ENCODE measurements at regions not wholly inside any gene's neighbourhood (a gene's known extent, or its start where the extent isn't known, plus 50 kb on each side); places are given as distances from the start of the nearest gene placed in this dataset.
"Not testable (repeated sequence)": the region's sequence is repeated elsewhere in the genome, so short reads cannot be mapped to it uniquely, and the experiment has no call there.

- POLR2A ChIA-PET (ENCODE audit: partially characterized antibody); H3K36me3 Mint-ChIP-seq; H3K36me3 ChIP-seq (ENCODE audit: insufficient read depth, low read length); H3K9me3 Mint-ChIP-seq; DNase-seq; H3K27ac Mint-ChIP-seq; H3K4me3 ChIP-seq (ENCODE audit: low read length in 2 of 2); H3K9me3 ChIP-seq (ENCODE audit: control insufficient read depth in 1 of 2, low read length in 2 of 2); H3K27me3 Mint-ChIP-seq; H3K4me1 Mint-ChIP-seq; H3K27ac ChIP-seq (ENCODE audit: low read depth, low read length); CTCF ChIA-PET (ENCODE audit: partially characterized antibody); H3K4me3 Mint-ChIP-seq; intact Hi-C loops (cut with micrococcal nuclease); H3K4me1 ChIP-seq (ENCODE audit: insufficient read depth, low read length); H3K27me3 ChIP-seq (ENCODE audit: insufficient read depth, low read length): not testable (repeated sequence)
Measured at GRCh38 chr7:79995741-79996140, 138.9 kb upstream of the GNAI1 start.

GRCh38 chr7:79988653-79989052 is 146.0 kb upstream of the GNAI1 start:
- H3K4me1 Mint-ChIP-seq, result no peaks in the 10 kb centered on the region
- H3K27me3 Mint-ChIP-seq, result no peaks in the 10 kb centered on the region

GRCh38 chr7:79984210-79984609 is 150.4 kb upstream of the GNAI1 start:
- peaks cover 0 to 7% (median 0%) of the 10 kb centered on the region in 8 donors for H3K9me3 Mint-ChIP-seq
- no peak overlapping the region for H3K4me3 ChIP-seq (ENCODE audit: low read length in 2 of 2)
- H3K36me3 ChIP-seq (ENCODE audit: insufficient read depth, low read length), result no peaks in the 10 kb centered on the region
- ChIA-PET POLR2A (ENCODE audit: partially characterized antibody) (no interaction called here), CTCF (ENCODE audit: partially characterized antibody) (no interaction called here)
- H3K9me3 ChIP-seq (ENCODE audit: control insufficient read depth in 1 of 2, low read length in 2 of 2), result no peaks in the 10 kb centered on the region
- no peaks in the 10 kb centered on the region for H3K27me3 Mint-ChIP-seq
- H3K4me3 Mint-ChIP-seq, result no peak overlapping the region
- no peak overlapping the region for H3K27ac ChIP-seq (ENCODE audit: low read depth, low read length)
- no peaks in the 10 kb centered on the region for H3K36me3 Mint-ChIP-seq
- DNase-seq, result no peak
- no peak overlapping the region for H3K27ac Mint-ChIP-seq
- no peaks in the 10 kb centered on the region for H3K27me3 ChIP-seq (ENCODE audit: insufficient read depth, low read length)
- H3K4me1 ChIP-seq (ENCODE audit: insufficient read depth, low read length), result no peaks in the 10 kb centered on the region
- intact Hi-C loops (cut with micrococcal nuclease), result no loop called here
- H3K4me1 Mint-ChIP-seq, result no peaks in the 10 kb centered on the region

More at GRCh38 chr7:79988653-79989052, 146.0 kb upstream of the GNAI1 start:
- H3K4me3 ChIP-seq (ENCODE audit: low read length in 2 of 2), result no peak overlapping the region
- Mint-ChIP-seq H3K4me3 (no peak overlapping the region), H3K27ac (no peak overlapping the region), H3K36me3 (no peaks in the 10 kb centered on the region), H3K9me3 (peaks cover 0 to 3% (median 0%) of the 10 kb centered on the region in 8 donors)
- no peaks in the 10 kb centered on the region for H3K27me3 ChIP-seq (ENCODE audit: insufficient read depth, low read length)
- intact Hi-C loops (cut with micrococcal nuclease), result no loop called here
- H3K9me3 ChIP-seq (ENCODE audit: control insufficient read depth in 1 of 2, low read length in 2 of 2), result no peaks in the 10 kb centered on the region
- POLR2A ChIA-PET (ENCODE audit: partially characterized antibody), result no interaction called here
- no peaks in the 10 kb centered on the region for H3K36me3 ChIP-seq (ENCODE audit: insufficient read depth, low read length)
- CTCF ChIA-PET (ENCODE audit: partially characterized antibody), result no interaction called here
- DNase-seq, result no peak
- H3K4me1 ChIP-seq (ENCODE audit: insufficient read depth, low read length), result no peaks in the 10 kb centered on the region
- H3K27ac ChIP-seq (ENCODE audit: low read depth, low read length), result no peak overlapping the region

- Mint-ChIP-seq H3K9me3 (peaks cover 0 to 7% (median 2%) of the 10 kb centered on the region in 8 donors), H3K4me3 (no peak overlapping the region), H3K36me3 (no peaks in the 10 kb centered on the region), H3K27me3 (no peaks in the 10 kb centered on the region), H3K4me1 (no peaks in the 10 kb centered on the region), H3K27ac (no peak overlapping the region)
- Histone ChIP-seq H3K27me3 (ENCODE audit: insufficient read depth, low read length) (no peaks in the 10 kb centered on the region), H3K9me3 (ENCODE audit: control insufficient read depth in 1 of 2, low read length in 2 of 2) (no peaks in the 10 kb centered on the region), H3K27ac (ENCODE audit: low read depth, low read length) (no peak overlapping the region), H3K4me3 (ENCODE audit: low read length in 2 of 2) (no peak overlapping the region), H3K36me3 (ENCODE audit: insufficient read depth, low read length) (no peaks in the 10 kb centered on the region), H3K4me1 (ENCODE audit: insufficient read depth, low read length) (no peaks in the 10 kb centered on the region)
- ChIA-PET CTCF (ENCODE audit: partially characterized antibody) (no interaction called here), POLR2A (ENCODE audit: partially characterized antibody) (no interaction called here)
- intact Hi-C loops (cut with micrococcal nuclease), result no loop called here
- DNase-seq, result no peak
Measured at GRCh38 chr7:79982141-79982770, 152.4 kb upstream of the GNAI1 start.

GRCh38 chr7:79980376-79980775 is 154.3 kb upstream of the GNAI1 start:
- Mint-ChIP-seq H3K27ac (no peak overlapping the region), H3K9me3 (peaks cover 0 to 11% (median 6%) of the 10 kb centered on the region in 8 donors), H3K4me1 (no peaks in the 10 kb centered on the region), H3K27me3 (no peaks in the 10 kb centered on the region), H3K36me3 (no peaks in the 10 kb centered on the region), H3K4me3 (no peak overlapping the region)
- no peak for DNase-seq
- H3K36me3 ChIP-seq (ENCODE audit: insufficient read depth, low read length), result no peaks in the 10 kb centered on the region
- H3K4me3 ChIP-seq (ENCODE audit: low read length in 2 of 2), result no peak overlapping the region
- no peaks in the 10 kb centered on the region for H3K27me3 ChIP-seq (ENCODE audit: insufficient read depth, low read length)
- H3K27ac ChIP-seq (ENCODE audit: low read depth, low read length), result no peak overlapping the region
- intact Hi-C loops (cut with micrococcal nuclease), result no loop called here
- H3K9me3 ChIP-seq (ENCODE audit: control insufficient read depth in 1 of 2, low read length in 2 of 2), result no peaks in the 10 kb centered on the region
- no peaks in the 10 kb centered on the region for H3K4me1 ChIP-seq (ENCODE audit: insufficient read depth, low read length)
- CTCF ChIA-PET (ENCODE audit: partially characterized antibody), result no interaction called here
- POLR2A ChIA-PET (ENCODE audit: partially characterized antibody), result no interaction called here

GRCh38 chr7:79979437-79979836 is 155.2 kb upstream of the GNAI1 start:
- no peak for DNase-seq
- no peaks in the 10 kb centered on the region for H3K36me3 ChIP-seq (ENCODE audit: insufficient read depth, low read length)
- Mint-ChIP-seq H3K4me1 (no peaks in the 10 kb centered on the region), H3K4me3 (no peak overlapping the region), H3K9me3 (peaks cover 0 to 11% (median 7%) of the 10 kb centered on the region in 8 donors), H3K36me3 (no peaks in the 10 kb centered on the region), H3K27me3 (no peaks in the 10 kb centered on the region), H3K27ac (no peak overlapping the region)
- ChIA-PET CTCF (ENCODE audit: partially characterized antibody) (no interaction called here), POLR2A (ENCODE audit: partially characterized antibody) (interaction anchor here (0.6 kb wide), 1 partner anchor 11 kb away, joined by 3 read pairs; no protein-coding TSS in a partner anchor)
- H3K4me1 ChIP-seq (ENCODE audit: insufficient read depth, low read length), result no peaks in the 10 kb centered on the region
- no peaks in the 10 kb centered on the region for H3K9me3 ChIP-seq (ENCODE audit: control insufficient read depth in 1 of 2, low read length in 2 of 2)
- intact Hi-C loops (cut with micrococcal nuclease), result no loop called here
- H3K4me3 ChIP-seq (ENCODE audit: low read length in 2 of 2), result no peak overlapping the region
- H3K27me3 ChIP-seq (ENCODE audit: insufficient read depth, low read length), result no peaks in the 10 kb centered on the region
- no peak overlapping the region for H3K27ac ChIP-seq (ENCODE audit: low read depth, low read length)

- H3K27ac Mint-ChIP-seq, result no peak overlapping the region
- no peaks in the 10 kb centered on the region for H3K4me1 Mint-ChIP-seq
- intact Hi-C loops (cut with micrococcal nuclease), result no loop called here
Measured at GRCh38 chr7:79977481-79977880, 157.2 kb upstream of the GNAI1 start.

GRCh38 chr7:79976711-79977020 is 158.0 kb upstream of the GNAI1 start:
- POLR2A ChIA-PET (ENCODE audit: partially characterized antibody); H3K36me3 Mint-ChIP-seq; H3K27me3 ChIP-seq (ENCODE audit: insufficient read depth, low read length); intact Hi-C loops (cut with micrococcal nuclease); DNase-seq; H3K27ac ChIP-seq (ENCODE audit: low read depth, low read length); H3K27ac Mint-ChIP-seq; CTCF ChIA-PET (ENCODE audit: partially characterized antibody); H3K4me1 ChIP-seq (ENCODE audit: insufficient read depth, low read length); H3K9me3 ChIP-seq (ENCODE audit: control insufficient read depth in 1 of 2, low read length in 2 of 2); H3K4me3 ChIP-seq (ENCODE audit: low read length in 2 of 2); H3K27me3 Mint-ChIP-seq; H3K4me1 Mint-ChIP-seq; H3K36me3 ChIP-seq (ENCODE audit: insufficient read depth, low read length): not testable (repeated sequence)
- peaks cover 0 to 12% (median 7%) of the 10 kb centered on the region in 8 donors for H3K9me3 Mint-ChIP-seq
- H3K4me3 Mint-ChIP-seq, result peak overlapping the region in 2 of 8 donors; percentile 7 to 22

More at GRCh38 chr7:79977481-79977880, 157.2 kb upstream of the GNAI1 start:
- Histone ChIP-seq H3K36me3 (ENCODE audit: insufficient read depth, low read length) (no peaks in the 10 kb centered on the region), H3K27ac (ENCODE audit: low read depth, low read length) (no peak overlapping the region), H3K9me3 (ENCODE audit: control insufficient read depth in 1 of 2, low read length in 2 of 2) (no peaks in the 10 kb centered on the region), H3K4me1 (ENCODE audit: insufficient read depth, low read length) (no peaks in the 10 kb centered on the region), H3K4me3 (ENCODE audit: low read length in 2 of 2) (no peak overlapping the region), H3K27me3 (ENCODE audit: insufficient read depth, low read length) (no peaks in the 10 kb centered on the region)
- Mint-ChIP-seq H3K4me3 (no peak overlapping the region), H3K9me3 (peaks cover 0 to 12% (median 7%) of the 10 kb centered on the region in 8 donors), H3K27me3 (no peaks in the 10 kb centered on the region), H3K36me3 (no peaks in the 10 kb centered on the region)
- POLR2A ChIA-PET (ENCODE audit: partially characterized antibody), result no interaction called here
- DNase-seq, result no peak
- CTCF ChIA-PET (ENCODE audit: partially characterized antibody), result no interaction called here

Data from CD4-positive, alpha-beta memory T cell (primary cell).